H9 (cell line): ENCODE measurements at regions not wholly inside any gene's neighbourhood (a gene's known extent, or its start where the extent isn't known, plus 50 kb on each side); places are given as distances from the start of the nearest gene placed in this dataset.

Source experiments
- DNase-seq: peaks from one replicate; pipeline ENCODE4 v3.0.0-alpha.2; 2017
- H2AFZ ChIP-seq: one replicate; pipeline ENCODE4 v1.6.1; 2013; ENCODE audit warnings: mild to moderate bottlenecking, low read length, control low read depth, moderate library complexity
- H2AK5ac ChIP-seq: 2 replicates; pipeline ENCODE4 v1.6.1; 2013; ENCODE audit warnings: low read length, control low read depth, mixed read lengths; ENCODE audit not compliant: insufficient read length
- H2BK120ac ChIP-seq: one replicate; pipeline ENCODE4 v1.6.1; 2013; ENCODE audit warnings: low read depth, mild to moderate bottlenecking, low read length, control low read depth, inconsistent platforms; ENCODE audit not compliant: poor library complexity, severe bottlenecking
- H2BK12ac ChIP-seq: 2 replicates; pipeline ENCODE4 v1.6.1; 2013; ENCODE audit warnings: low read length, control low read depth, mixed read lengths, low read depth; ENCODE audit not compliant: insufficient read length
- H2BK15ac ChIP-seq: 2 replicates; pipeline ENCODE4 v1.6.1; 2013; ENCODE audit warnings: low read depth, low read length, control low read depth
- H2BK20ac ChIP-seq: one replicate; pipeline ENCODE4 v1.6.1; 2013; ENCODE audit warnings: low read depth, mild to moderate bottlenecking, low read length, control low read depth, inconsistent platforms; ENCODE audit not compliant: poor library complexity, severe bottlenecking
- H2BK5ac ChIP-seq: 2 replicates; pipeline ENCODE4 v1.6.1; 2013; ENCODE audit warnings: low read length, control low read depth, mixed read lengths; ENCODE audit not compliant: insufficient read length
- H3K14ac ChIP-seq: 2 replicates; pipeline ENCODE4 v1.6.1; 2013; ENCODE audit warnings: low read length, control low read depth; ENCODE audit not compliant: insufficient read depth
- H3K18ac ChIP-seq: 2 replicates; pipeline ENCODE4 v1.6.1; 2013; ENCODE audit warnings: low read depth, mild to moderate bottlenecking, mixed read lengths, low read length, control low read depth; ENCODE audit not compliant: insufficient read length
- H3K23ac ChIP-seq: 2 replicates; pipeline ENCODE4 v1.6.1; 2013; ENCODE audit warnings: low read length, control low read depth, mixed read lengths, low read depth; ENCODE audit not compliant: insufficient read length
- H3K23me2 ChIP-seq: 2 replicates; pipeline ENCODE4 v1.6.1; 2013; ENCODE audit warnings: low read depth, mild to moderate bottlenecking, mixed read lengths, low read length, control low read depth; ENCODE audit not compliant: insufficient read length, poor library complexity, severe bottlenecking
- H3K27ac ChIP-seq: 2 replicates; pipeline ENCODE4 v1.5.1; 2013; ENCODE audit warnings: low read length, control low read depth, mixed read lengths, low read depth; ENCODE audit not compliant: insufficient read length
- H3K27me3 ChIP-seq: 2 replicates; pipeline ENCODE4 v1.6.1; 2013; ENCODE audit warnings: low read length, control low read depth, inconsistent platforms; ENCODE audit not compliant: insufficient read depth
- H3K4ac ChIP-seq: 2 replicates; pipeline ENCODE4 v1.6.1; 2013; ENCODE audit warnings: low read depth, mild to moderate bottlenecking, control low read depth, inconsistent platforms, low read length, moderate library complexity
- H3K4me1 ChIP-seq: 2 replicates; pipeline ENCODE4 v1.6.1; 2013; ENCODE audit warnings: low read length, control low read depth, inconsistent platforms; ENCODE audit not compliant: insufficient read depth
- H3K4me2 ChIP-seq: 2 replicates; pipeline ENCODE4 v1.6.1; 2013; ENCODE audit warnings: low read length, control low read depth, mixed read lengths; ENCODE audit not compliant: insufficient read length, insufficient read depth
- H3K56ac ChIP-seq: 2 replicates; pipeline ENCODE4 v1.6.1; 2013; ENCODE audit warnings: low read depth, mild to moderate bottlenecking, mixed read lengths, low read length, control low read depth; ENCODE audit not compliant: insufficient read length
- H3K79me1 ChIP-seq: 2 replicates; pipeline ENCODE4 v1.6.1; 2013; ENCODE audit warnings: low read depth, mild to moderate bottlenecking, moderate library complexity, low read length, control low read depth, inconsistent platforms; ENCODE audit not compliant: insufficient read depth, poor library complexity, severe bottlenecking
- H3K79me2 ChIP-seq: 2 replicates; pipeline ENCODE4 v1.6.1; 2013; ENCODE audit warnings: low read length, control low read depth, inconsistent platforms; ENCODE audit not compliant: insufficient read depth
- H3K9ac ChIP-seq: 2 replicates; pipeline ENCODE4 v1.6.1; 2013; ENCODE audit warnings: low read length, control low read depth, mixed read lengths; ENCODE audit not compliant: insufficient read length; ENCODE audit errors: extremely low read depth
- H3K9me3 ChIP-seq: one replicate; pipeline ENCODE4 v1.6.1; 2013; ENCODE audit warnings: low read depth, low read length, inconsistent platforms; ENCODE audit not compliant: control insufficient read depth
- H3T11ph ChIP-seq: one replicate; pipeline ENCODE4 v1.6.1; 2013; ENCODE audit warnings: mild to moderate bottlenecking, low read length, control low read depth, inconsistent platforms
- H4K20me1 ChIP-seq: one replicate; pipeline ENCODE4 v1.6.1; 2013; ENCODE audit not compliant: control insufficient read depth, insufficient read length, insufficient read depth
- H4K5ac ChIP-seq: 2 replicates; pipeline ENCODE4 v1.6.1; 2013; ENCODE audit warnings: low read depth, mild to moderate bottlenecking, mixed read lengths, low read length, control low read depth; ENCODE audit not compliant: insufficient read length
- H4K8ac ChIP-seq: replicated peaks from 2 replicates; pipeline ENCODE4 v1.6.1; 2013; ENCODE audit warnings: low read length, control low read depth, mixed read lengths, low read depth; ENCODE audit not compliant: insufficient read length
- H4K91ac ChIP-seq: 2 replicates; pipeline ENCODE4 v1.6.1; 2013; ENCODE audit warnings: low read depth, mild to moderate bottlenecking, moderate library complexity, mixed read lengths, low read length, control low read depth; ENCODE audit not compliant: insufficient read length
- H3K27ac Mint-ChIP-seq, 3 experiments: 2 replicates in 2 of 3; 3 replicates in 1 of 3; pipeline ENCODE4 v1.8.0; 2020 to 2021; ENCODE audit warnings: mixed read lengths in 3 of 3, mild to moderate bottlenecking in 1 of 3, moderate library complexity in 1 of 3
- H3K27me3 Mint-ChIP-seq: 2 replicates; pipeline ENCODE4 v1.8.0; 2021; ENCODE audit warnings: low read depth, mild to moderate bottlenecking, moderate library complexity, mixed read lengths
- H3K36me3 Mint-ChIP-seq, 3 experiments: 2 replicates in 2 of 3; 3 replicates in 1 of 3; pipeline ENCODE4 v1.8.0; 2020 to 2021; ENCODE audit warnings: low read depth in 3 of 3, mixed read lengths in 3 of 3; ENCODE audit not compliant: insufficient read depth in 1 of 3
- H3K4me1 Mint-ChIP-seq, 2 experiments: 2 replicates each; pipeline ENCODE4 v1.8.0; 2020; ENCODE audit warnings: mixed read lengths in 2 of 2
- H3K4me3 Mint-ChIP-seq, 2 experiments: 2 replicates in 1 of 2; 3 replicates in 1 of 2; pipeline ENCODE4 v1.8.0; 2020 to 2021; ENCODE audit warnings: mild to moderate bottlenecking in 2 of 2, mixed read lengths in 2 of 2, moderate library complexity in 1 of 2
- H3K9me3 Mint-ChIP-seq, 2 experiments: 2 replicates in 1 of 2; 3 replicates in 1 of 2; pipeline ENCODE4 v1.8.0; 2020; ENCODE audit warnings: mild to moderate bottlenecking in 2 of 2, mixed read lengths in 2 of 2, moderate library complexity in 1 of 2
- WGBS: extraction: QIAGEN DNeasy Blood & Tissue Kit; methylation state at CpG from one replicate; pipeline ENCODE4 v1.1.7; 2013; ENCODE audit warnings: missing lambda C conversion rate, low lambda C conversion rate, mixed read lengths; ENCODE audit not compliant: insufficient read length; ENCODE audit errors: extremely low coverage; 5-methylcytosine and 5-hydroxymethylcytosine counted together
- TF ChIP-seq, protein P1 (sequence below): fragments of 200-600 bp; sonication (generic); conservative IDR thresholded peaks from 3 replicates; pipeline ENCODE4 v1.8.0; 2021; ENCODE audit warnings: antibody characterized with exemption, mild to moderate bottlenecking

GRCh38 chr1:5568321-5568720 lies 423.9 kb downstream of the NPHP4 start:
- no peak overlapping the region for H4K91ac ChIP-seq
- H2AFZ ChIP-seq, result no peak overlapping the region
- H3K27ac ChIP-seq, result no peak overlapping the region
- Mint-ChIP-seq H3K27me3 (peaks cover 12% of the 10 kb centered on the region), H3K36me3 (no peaks in the 10 kb centered on the region; a peak in 1 of 7 replicates), H3K9me3 (peaks cover 20% of the 10 kb centered on the region in 2 experiments), H3K4me1 (no peaks in the 10 kb centered on the region), H3K4me3 (no peak overlapping the region), H3K27ac (no peak overlapping the region)
- H3K9me3 ChIP-seq, result no peaks in the 10 kb centered on the region
- no peak overlapping the region for H2BK20ac ChIP-seq
- no peak overlapping the region for H4K5ac ChIP-seq
- H3K4me1 ChIP-seq, result no peaks in the 10 kb centered on the region
- H4K8ac ChIP-seq, result no peak overlapping the region
- H3K18ac ChIP-seq, result no peak overlapping the region
- H2BK5ac ChIP-seq, result no peak overlapping the region
- no peak overlapping the region for H3K4ac ChIP-seq
- no peak overlapping the region for H2BK15ac ChIP-seq
- TF ChIP-seq, protein P1, sequence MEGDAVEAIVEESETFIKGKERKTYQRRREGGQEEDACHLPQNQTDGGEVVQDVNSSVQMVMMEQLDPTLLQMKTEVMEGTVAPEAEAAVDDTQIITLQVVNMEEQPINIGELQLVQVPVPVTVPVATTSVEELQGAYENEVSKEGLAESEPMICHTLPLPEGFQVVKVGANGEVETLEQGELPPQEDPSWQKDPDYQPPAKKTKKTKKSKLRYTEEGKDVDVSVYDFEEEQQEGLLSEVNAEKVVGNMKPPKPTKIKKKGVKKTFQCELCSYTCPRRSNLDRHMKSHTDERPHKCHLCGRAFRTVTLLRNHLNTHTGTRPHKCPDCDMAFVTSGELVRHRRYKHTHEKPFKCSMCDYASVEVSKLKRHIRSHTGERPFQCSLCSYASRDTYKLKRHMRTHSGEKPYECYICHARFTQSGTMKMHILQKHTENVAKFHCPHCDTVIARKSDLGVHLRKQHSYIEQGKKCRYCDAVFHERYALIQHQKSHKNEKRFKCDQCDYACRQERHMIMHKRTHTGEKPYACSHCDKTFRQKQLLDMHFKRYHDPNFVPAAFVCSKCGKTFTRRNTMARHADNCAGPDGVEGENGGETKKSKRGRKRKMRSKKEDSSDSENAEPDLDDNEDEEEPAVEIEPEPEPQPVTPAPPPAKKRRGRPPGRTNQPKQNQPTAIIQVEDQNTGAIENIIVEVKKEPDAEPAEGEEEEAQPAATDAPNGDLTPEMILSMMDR, result no peak
- H2BK120ac ChIP-seq, result no peak overlapping the region
- no peaks in the 10 kb centered on the region for H3K79me2 ChIP-seq
- H3K79me1 ChIP-seq, result no peaks in the 10 kb centered on the region
- no peak for DNase-seq
- H3K4me2 ChIP-seq, result no peak overlapping the region
- no peaks in the 10 kb centered on the region for H3K23me2 ChIP-seq
- H3K56ac ChIP-seq, result no peak overlapping the region
- H3K9ac ChIP-seq, result no peak overlapping the region
- no peaks in the 10 kb centered on the region for H3K27me3 ChIP-seq
- H2AK5ac ChIP-seq, result no peak overlapping the region
- no peaks in the 10 kb centered on the region for H4K20me1 ChIP-seq
- no peak overlapping the region for H3T11ph ChIP-seq
- no CpG with 5 or more reads among the region's 6 CpGs for WGBS
- H2BK12ac ChIP-seq, result no peak overlapping the region
- no peak overlapping the region for H3K23ac ChIP-seq
- H3K14ac ChIP-seq, result no peak overlapping the region
